ENCODE measurements at regions not wholly inside any gene's neighbourhood (a gene's known extent, or its start where the extent isn't known, plus 50 kb on each side); places are given as distances from the start of the nearest gene placed in this dataset.

- H3K9me3 ChIP-seq: no peaks in the 10 kb centered on the region
- no peak overlapping the region for H3K4me3 ChIP-seq
- no peaks in the 10 kb centered on the region for H3K27me3 ChIP-seq
- H3K27ac ChIP-seq: peak overlapping the region in 1 of 4 donors; percentile 2
- 71 to 84% methylated on average over 5 of the region's 5 CpGs for WGBS, 2 donors
- ATAC-seq (ENCODE audit: low FRiP score in 2 of 2) (no peak), DNase-seq (no peak)
- no peaks in the 10 kb centered on the region for H3K36me3 ChIP-seq
- peaks cover 0 to 26% (median under 1%) of the 10 kb centered on the region in 4 donors for H3K4me1 ChIP-seq
- TF ChIP-seq, protein P1, sequence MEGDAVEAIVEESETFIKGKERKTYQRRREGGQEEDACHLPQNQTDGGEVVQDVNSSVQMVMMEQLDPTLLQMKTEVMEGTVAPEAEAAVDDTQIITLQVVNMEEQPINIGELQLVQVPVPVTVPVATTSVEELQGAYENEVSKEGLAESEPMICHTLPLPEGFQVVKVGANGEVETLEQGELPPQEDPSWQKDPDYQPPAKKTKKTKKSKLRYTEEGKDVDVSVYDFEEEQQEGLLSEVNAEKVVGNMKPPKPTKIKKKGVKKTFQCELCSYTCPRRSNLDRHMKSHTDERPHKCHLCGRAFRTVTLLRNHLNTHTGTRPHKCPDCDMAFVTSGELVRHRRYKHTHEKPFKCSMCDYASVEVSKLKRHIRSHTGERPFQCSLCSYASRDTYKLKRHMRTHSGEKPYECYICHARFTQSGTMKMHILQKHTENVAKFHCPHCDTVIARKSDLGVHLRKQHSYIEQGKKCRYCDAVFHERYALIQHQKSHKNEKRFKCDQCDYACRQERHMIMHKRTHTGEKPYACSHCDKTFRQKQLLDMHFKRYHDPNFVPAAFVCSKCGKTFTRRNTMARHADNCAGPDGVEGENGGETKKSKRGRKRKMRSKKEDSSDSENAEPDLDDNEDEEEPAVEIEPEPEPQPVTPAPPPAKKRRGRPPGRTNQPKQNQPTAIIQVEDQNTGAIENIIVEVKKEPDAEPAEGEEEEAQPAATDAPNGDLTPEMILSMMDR (IDR thresholded peaks at IDR 0.05): no peak
- TF ChIP-seq EP300 (IDR thresholded peaks at IDR 0.05): no peak
Measured at GRCh38 chr6:14305131-14305530, 187.6 kb downstream of the CD83 start.

- H3K9me3 ChIP-seq: no peaks in the 10 kb centered on the region
- no peak overlapping the region for H3K4me3 ChIP-seq
- peak in 1 of 2 donors; percentile 32 for DNase-seq
- no peaks in the 10 kb centered on the region for H3K36me3 ChIP-seq
- no peak for TF ChIP-seq POLR2AphosphoS5 (IDR thresholded peaks at IDR 0.05)
- no peak for TF ChIP-seq EP300 (IDR thresholded peaks at IDR 0.05)
- no peak for TF ChIP-seq POLR2A (IDR thresholded peaks at IDR 0.05)
- TF ChIP-seq, protein P1 (IDR thresholded peaks at IDR 0.05): no peak
- WGBS, 2 donors: 69 to 85% methylated on average over 2 of the region's 2 CpGs
- no peaks in the 10 kb centered on the region for H3K27me3 ChIP-seq
- H3K4me1 ChIP-seq: peaks cover 0 to 26% (median 3%) of the 10 kb centered on the region in 4 donors
- ATAC-seq (ENCODE audit: low FRiP score in 2 of 2): peak in 1 of 2 donors; percentile 63
- peak overlapping the region in 1 of 4 donors; percentile 32 for H3K27ac ChIP-seq
Measured at GRCh38 chr6:14305624-14306023, 188.1 kb downstream of the CD83 start.

DNA sequence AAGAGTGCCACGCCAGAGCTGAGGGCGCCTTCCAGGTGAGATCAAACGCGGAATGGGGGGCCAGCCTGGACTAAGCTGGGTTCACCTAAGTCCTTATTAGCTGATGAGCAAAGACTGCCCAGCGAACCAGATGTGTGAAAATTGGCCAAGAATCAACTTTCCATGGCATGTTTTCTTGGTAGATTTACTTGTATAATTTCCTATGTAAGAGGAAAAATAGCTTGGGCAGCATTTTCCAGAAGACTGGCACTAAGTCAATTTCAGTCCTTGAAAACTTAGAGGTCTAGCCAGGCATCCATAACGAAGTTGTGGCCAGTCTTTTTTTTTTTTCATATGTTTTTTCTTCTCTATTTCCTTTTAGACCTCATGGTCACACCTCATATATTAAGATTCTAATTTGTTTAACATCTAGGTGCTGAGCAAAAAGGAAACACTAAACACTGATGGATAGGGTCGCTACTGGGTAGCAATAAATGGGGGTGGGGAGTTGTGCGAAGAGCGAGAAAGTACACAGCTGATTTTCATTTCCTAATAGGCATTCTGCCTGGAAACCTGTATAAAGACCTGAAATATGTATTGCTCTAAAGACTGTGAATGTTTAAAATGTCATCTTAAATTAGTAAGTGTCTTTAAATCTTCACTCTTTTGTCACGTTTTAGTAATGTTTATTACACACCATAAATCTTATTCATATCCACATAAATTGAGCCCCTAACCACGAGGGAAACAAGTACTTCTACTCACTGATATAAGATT, 188.8 kb downstream of the CD83 start:
- Histone ChIP-seq H3K27me3 (no peaks in the 10 kb centered on the region), H3K4me3 (no peak overlapping the region), H3K36me3 (no peaks in the 10 kb centered on the region), H3K9me3 (no peaks in the 10 kb centered on the region), H3K4me1 (peaks cover 0 to 30% (median 3%) of the 10 kb centered on the region in 4 donors), H3K27ac (peak overlapping the region in 1 of 4 donors; percentile 32)
- ATAC-seq (ENCODE audit: low FRiP score in 2 of 2) (no peak), DNase-seq (no peak)
- TF ChIP-seq POLR2AphosphoS5 (IDR thresholded peaks at IDR 0.05) (no peak), EP300 (IDR thresholded peaks at IDR 0.05) (no peak), POLR2A (IDR thresholded peaks at IDR 0.05) (no peak)
- TF ChIP-seq, protein P1 (IDR thresholded peaks at IDR 0.05): no peak
- WGBS, 2 donors: 58 to 60% methylated on average over 11 of the region's 11 CpGs

GRCh38 chr6:14309516-14309915, 191.9 kb downstream of the CD83 start:
- ATAC-seq (ENCODE audit: low FRiP score in 2 of 2) (no peak), DNase-seq (no peak)
- Histone ChIP-seq H3K27me3 (no peaks in the 10 kb centered on the region), H3K36me3 (no peaks in the 10 kb centered on the region), H3K4me1 (peaks cover 0 to 34% (median 3%) of the 10 kb centered on the region in 4 donors), H3K27ac (no peak overlapping the region), H3K9me3 (no peaks in the 10 kb centered on the region), H3K4me3 (no peak overlapping the region)
- WGBS, 2 donors: 79 to 81% methylated on average over 4 of the region's 4 CpGs
- TF ChIP-seq POLR2A (IDR thresholded peaks at IDR 0.05) (no peak), POLR2AphosphoS5 (IDR thresholded peaks at IDR 0.05) (no peak), EP300 (IDR thresholded peaks at IDR 0.05) (no peak)
- TF ChIP-seq, protein P1 (IDR thresholded peaks at IDR 0.05): no peak

Data from upper lobe of left lung (tissue), 6 donors.